AG09319 (cell line): ENCODE measurements at regions not wholly inside any gene's neighbourhood (a gene's known extent, or its start where the extent isn't known, plus 50 kb on each side); places are given as distances from the start of the nearest gene placed in this dataset.

Source experiments
- DNase-seq: peaks from one replicate; pipeline ENCODE4 v3.0.0-alpha.2; 2010; ENCODE audit warnings: low read depth; ENCODE audit errors: extremely low read depth
- TF ChIP-seq, protein P1 (sequence below): IDR thresholded peaks from 2 replicates; pipeline ENCODE4 v1.5.1; 2011; ENCODE audit warnings: low read depth, mild to moderate bottlenecking, inconsistent platforms, low read length, moderate library complexity

DNA sequence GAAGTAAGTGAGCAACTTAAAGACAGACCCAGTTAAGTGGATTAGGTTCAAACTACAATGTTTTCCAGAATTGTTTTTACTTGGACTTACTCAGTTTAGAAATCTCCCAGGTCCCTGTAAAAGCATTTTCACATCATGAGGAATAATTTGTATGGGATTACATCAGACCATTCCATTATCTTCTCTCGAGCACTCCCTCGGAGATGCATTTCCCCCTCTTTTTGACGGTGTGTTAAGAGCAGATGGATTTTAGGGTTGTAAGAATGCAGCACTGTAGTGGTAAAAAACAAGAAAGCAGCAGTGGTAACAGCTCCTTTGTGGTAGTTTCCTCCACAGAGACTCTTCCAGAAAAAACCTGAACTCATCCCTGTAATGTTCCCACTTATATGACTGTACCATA lies 488.4 kb downstream of the BCAT1 start:
- DNase-seq: no peak
- TF ChIP-seq, protein P1, sequence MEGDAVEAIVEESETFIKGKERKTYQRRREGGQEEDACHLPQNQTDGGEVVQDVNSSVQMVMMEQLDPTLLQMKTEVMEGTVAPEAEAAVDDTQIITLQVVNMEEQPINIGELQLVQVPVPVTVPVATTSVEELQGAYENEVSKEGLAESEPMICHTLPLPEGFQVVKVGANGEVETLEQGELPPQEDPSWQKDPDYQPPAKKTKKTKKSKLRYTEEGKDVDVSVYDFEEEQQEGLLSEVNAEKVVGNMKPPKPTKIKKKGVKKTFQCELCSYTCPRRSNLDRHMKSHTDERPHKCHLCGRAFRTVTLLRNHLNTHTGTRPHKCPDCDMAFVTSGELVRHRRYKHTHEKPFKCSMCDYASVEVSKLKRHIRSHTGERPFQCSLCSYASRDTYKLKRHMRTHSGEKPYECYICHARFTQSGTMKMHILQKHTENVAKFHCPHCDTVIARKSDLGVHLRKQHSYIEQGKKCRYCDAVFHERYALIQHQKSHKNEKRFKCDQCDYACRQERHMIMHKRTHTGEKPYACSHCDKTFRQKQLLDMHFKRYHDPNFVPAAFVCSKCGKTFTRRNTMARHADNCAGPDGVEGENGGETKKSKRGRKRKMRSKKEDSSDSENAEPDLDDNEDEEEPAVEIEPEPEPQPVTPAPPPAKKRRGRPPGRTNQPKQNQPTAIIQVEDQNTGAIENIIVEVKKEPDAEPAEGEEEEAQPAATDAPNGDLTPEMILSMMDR: no peak

DNA sequence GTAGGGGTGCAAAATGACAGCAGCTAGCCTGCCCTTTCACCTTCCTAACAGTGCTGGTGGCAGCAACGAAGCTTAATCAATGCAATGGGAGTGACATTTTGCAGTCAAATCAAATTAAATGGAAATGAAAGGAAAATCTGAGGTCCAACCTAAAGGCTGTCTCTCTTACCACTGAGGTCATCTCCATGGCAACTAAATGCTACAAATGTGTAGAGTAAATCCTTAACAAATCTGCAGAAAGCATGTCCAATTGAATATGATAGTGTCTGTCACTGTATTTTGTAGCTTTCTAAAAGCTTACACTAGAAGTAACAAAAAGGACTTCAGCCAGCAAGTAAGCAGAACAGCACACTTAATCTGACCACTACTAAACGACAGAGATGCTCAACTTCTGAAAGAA lies 488.8 kb downstream of the BCAT1 start:
- DNase-seq: no peak
- TF ChIP-seq, protein P1: no peak

DNA sequence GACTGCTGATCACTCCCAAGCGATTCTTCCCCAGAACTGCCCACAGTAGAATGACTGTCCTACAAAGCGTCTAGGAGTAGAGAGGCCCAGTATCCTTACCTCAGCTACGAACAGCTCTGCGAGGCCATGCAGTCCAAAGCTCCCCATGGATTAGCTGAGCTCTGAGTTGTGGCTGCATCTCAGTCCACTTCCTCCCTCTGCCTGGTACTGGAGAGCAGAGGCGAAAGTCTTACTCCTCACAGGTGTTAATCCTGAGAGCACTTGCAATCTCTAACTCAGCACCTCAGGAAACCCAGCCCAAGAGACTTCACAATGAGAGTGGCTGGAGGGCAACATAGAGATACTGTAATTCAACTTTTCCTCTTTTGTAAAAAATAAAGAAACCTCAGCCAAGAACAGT lies 493.1 kb downstream of the BCAT1 start:
- TF ChIP-seq, protein P1: no peak
- no peak for DNase-seq

DNA sequence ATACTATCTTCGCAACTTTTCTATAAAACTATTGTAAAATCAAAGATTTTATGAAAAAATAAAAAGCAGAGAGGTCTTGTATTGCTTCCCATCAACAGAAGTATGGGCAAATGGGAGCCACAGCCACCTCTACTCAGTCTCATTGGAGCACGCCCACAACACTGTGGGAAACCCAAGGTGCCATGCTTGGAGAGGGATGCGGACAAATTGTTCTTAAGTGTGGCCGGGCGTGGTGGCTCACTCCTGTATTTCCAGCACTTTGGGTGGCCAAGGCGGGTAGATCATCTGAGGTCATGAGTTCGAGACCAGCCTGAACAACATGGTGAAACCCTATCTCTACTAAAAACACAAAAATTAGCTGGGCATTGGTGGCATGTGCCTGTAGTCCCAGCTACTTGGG lies 498.2 kb upstream of the SOX5 start:
- TF ChIP-seq, protein P1: no peak
- no peak for DNase-seq

DNA sequence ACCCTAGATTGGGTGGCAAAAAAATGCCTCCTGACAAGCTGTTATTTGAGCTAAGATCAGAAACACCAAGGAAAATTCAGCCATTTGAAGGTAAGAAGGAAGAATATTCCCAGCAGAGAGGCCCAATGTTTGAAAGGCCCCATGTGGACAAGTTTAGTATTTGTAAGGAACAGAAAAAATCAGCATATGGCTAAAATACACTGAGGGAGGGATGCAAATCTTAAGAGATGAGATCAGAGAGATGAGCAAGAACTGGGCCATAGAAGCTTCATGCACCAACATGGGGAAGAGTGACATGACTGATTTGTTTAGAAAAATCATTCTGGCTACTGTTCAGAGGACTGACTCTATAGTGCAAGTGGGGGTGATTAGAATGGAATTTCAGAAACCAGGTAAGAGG lies 496.8 kb upstream of the SOX5 start:
- DNase-seq: no peak
- TF ChIP-seq, protein P1: no peak

DNA sequence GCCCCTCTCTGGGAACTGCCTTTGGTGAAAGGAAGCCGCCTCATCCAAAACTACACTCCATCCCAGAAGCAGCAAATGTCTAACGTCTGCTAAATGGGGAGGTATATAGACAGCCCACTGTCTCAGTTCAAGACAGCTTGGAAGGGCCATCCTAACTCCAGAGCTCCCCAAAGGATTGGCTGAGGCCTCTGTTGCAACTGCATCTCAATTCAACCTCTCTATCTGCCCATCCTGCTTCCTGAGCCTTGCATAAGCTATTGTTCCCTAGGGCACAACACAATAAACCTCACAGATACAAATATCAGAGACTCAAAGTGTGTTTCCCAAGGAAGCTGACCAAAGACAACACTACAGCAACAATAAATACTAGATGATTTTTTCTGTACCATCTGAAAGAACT lies 495.2 kb upstream of the SOX5 start:
- TF ChIP-seq, protein P1: no peak
- DNase-seq: no peak

DNA sequence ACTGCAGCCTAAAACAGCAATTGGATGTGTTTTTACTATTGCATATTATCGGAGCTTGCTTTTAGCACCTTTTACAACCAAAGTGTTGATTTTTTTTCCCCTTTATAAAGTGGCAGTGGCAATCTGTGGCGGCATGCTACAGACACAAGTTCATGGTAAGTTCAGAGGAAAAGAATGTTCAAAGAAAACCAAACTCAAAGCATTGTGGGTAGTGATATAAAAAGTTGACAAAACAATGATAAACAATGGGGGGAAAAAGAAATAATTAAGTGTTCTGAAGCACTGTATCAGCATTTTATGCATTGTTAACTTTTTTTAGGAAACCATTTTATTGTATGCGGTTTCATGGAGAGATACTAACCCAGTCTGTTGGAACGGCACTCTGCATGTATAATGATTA lies 492.0 kb upstream of the SOX5 start:
- TF ChIP-seq, protein P1: no peak
- no peak for DNase-seq
